ENCODE measurements at regions not wholly inside any gene's neighbourhood (a gene's known extent, or its start where the extent isn't known, plus 50 kb on each side); places are given as distances from the start of the nearest gene placed in this dataset.

- TF ChIP-seq THRA (CRISPR knock-in tag; IDR thresholded peaks at IDR 0.05; ENCODE audit: borderline replicate concordance) (0 out of 2 replicates have a peak, but pooled peaks have one; percentile 23), KDM3A (CRISPR knock-in tag; IDR thresholded peaks at IDR 0.05; ENCODE audit: low read depth) (0 out of 2 replicates have a peak, but pooled peaks have one; percentile 50), SALL1 (CRISPR knock-in tag; IDR thresholded peaks at IDR 0.05) (peak; percentile 52; the same call in 1 of the 2 replicates), RAD21 (CRISPR knock-in tag; IDR thresholded peaks at IDR 0.05) (peak; percentile 75), THAP11 (CRISPR knock-in tag; IDR thresholded peaks at IDR 0.05) (0 out of 2 replicates have a peak, but pooled peaks have one; percentile 19), ZNF792 (CRISPR knock-in tag; IDR thresholded peaks at IDR 0.05) (0 out of 2 replicates have a peak, but pooled peaks have one; percentile 40), ZNF687 (CRISPR knock-in tag; IDR thresholded peaks at IDR 0.05) (0 out of 2 replicates have a peak, but pooled peaks have one; percentile 10), SAP130 (CRISPR knock-in tag; IDR thresholded peaks at IDR 0.05; ENCODE audit: low read depth) (peak; percentile 29; the same call in 1 of the 2 replicates), ZNF350 (CRISPR knock-in tag; IDR thresholded peaks at IDR 0.05; ENCODE audit: borderline replicate concordance, low read depth) (peak; percentile 57; the same call in 1 of the 2 replicates)
- TF ChIP-seq, protein P1, sequence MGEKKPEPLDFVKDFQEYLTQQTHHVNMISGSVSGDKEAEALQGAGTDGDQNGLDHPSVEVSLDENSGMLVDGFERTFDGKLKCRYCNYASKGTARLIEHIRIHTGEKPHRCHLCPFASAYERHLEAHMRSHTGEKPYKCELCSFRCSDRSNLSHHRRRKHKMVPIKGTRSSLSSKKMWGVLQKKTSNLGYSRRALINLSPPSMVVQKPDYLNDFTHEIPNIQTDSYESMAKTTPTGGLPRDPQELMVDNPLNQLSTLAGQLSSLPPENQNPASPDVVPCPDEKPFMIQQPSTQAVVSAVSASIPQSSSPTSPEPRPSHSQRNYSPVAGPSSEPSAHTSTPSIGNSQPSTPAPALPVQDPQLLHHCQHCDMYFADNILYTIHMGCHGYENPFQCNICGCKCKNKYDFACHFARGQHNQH (CRISPR knock-in tag; IDR thresholded peaks at IDR 0.05) = 0 out of 2 replicates have a peak, but pooled peaks have one; percentile 24
Observed at GRCh38 chr4:132227857-132228165, 921.3 kb upstream of the PCDH10 start (continued).

Measured in HepG2 (cell line).